Small intestine (tissue), 7 donors: ENCODE measurements at regions not wholly inside any gene's neighbourhood (a gene's known extent, or its start where the extent isn't known, plus 50 kb on each side); places are given as distances from the start of the nearest gene placed in this dataset.

ENCODE experiments used
- DNase-seq, 2 donors: peaks; one replicate each; pipeline versions ENCODE4 v3.0.0 to v3.0.0-alpha.2; 2013
- FAIRE-seq: peaks from 2 replicates; lab custom pipeline; 2012; peaks lifted over from hg19 to GRCh38; lab: Jason Lieb, UNC
- H3K27ac ChIP-seq, 3 donors: one replicate each; pipeline ENCODE4 v1.5.1; 2013; ENCODE audit warnings: low read length in 2 of 3, mild to moderate bottlenecking in 2 of 3, control low read depth in 1 of 3, inconsistent platforms in 1 of 3, low read depth in 1 of 3, moderate library complexity in 1 of 3
- H3K27me3 ChIP-seq, 3 donors: one replicate each; pipeline ENCODE4 v1.6.1; 2013; ENCODE audit warnings: low read length in 3 of 3, inconsistent platforms in 1 of 3; ENCODE audit not compliant: control insufficient read depth in 3 of 3, insufficient read depth in 3 of 3
- H3K36me3 ChIP-seq, 3 donors: one replicate each; pipeline ENCODE4 v1.6.1; 2013; ENCODE audit warnings: low read length in 3 of 3, inconsistent platforms in 1 of 3, low read depth in 1 of 3, mild to moderate bottlenecking in 1 of 3, moderate library complexity in 1 of 3; ENCODE audit not compliant: control insufficient read depth in 3 of 3, insufficient read depth in 2 of 3
- H3K4me1 ChIP-seq, 3 donors: one replicate each; pipeline ENCODE4 v1.6.1; 2013; ENCODE audit warnings: low read length in 2 of 3, inconsistent platforms in 1 of 3, low read depth in 1 of 3, mild to moderate bottlenecking in 1 of 3, moderate library complexity in 1 of 3; ENCODE audit not compliant: control insufficient read depth in 3 of 3, insufficient read depth in 2 of 3
- H3K4me3 ChIP-seq, 3 donors: one replicate each; pipeline ENCODE4 v1.5.1; 2013; ENCODE audit warnings: low read length in 3 of 3, control low read depth in 1 of 3, inconsistent platforms in 1 of 3, low read depth in 1 of 3, mild to moderate bottlenecking in 1 of 3, moderate library complexity in 1 of 3
- H3K9me3 ChIP-seq, 2 donors: one replicate each; pipeline ENCODE4 v1.6.1; 2013; ENCODE audit warnings: low read depth in 1 of 2, low read length in 1 of 2; ENCODE audit not compliant: control insufficient read depth in 2 of 2, insufficient read depth in 1 of 2
- WGBS, 3 donors: extraction: QIAGEN DNeasy Blood & Tissue Kit; methylation state at CpG; one replicate each; pipeline ENCODE4 v1.1.7; 2013; 5-methylcytosine and 5-hydroxymethylcytosine counted together
- donor health status: healthy with polysubstance abuse.
- donor health status: control.
- donor health status: control.
- donor health status: Bipolar disorder and iron deficiency.
- donor health status: healthy.

DNA sequence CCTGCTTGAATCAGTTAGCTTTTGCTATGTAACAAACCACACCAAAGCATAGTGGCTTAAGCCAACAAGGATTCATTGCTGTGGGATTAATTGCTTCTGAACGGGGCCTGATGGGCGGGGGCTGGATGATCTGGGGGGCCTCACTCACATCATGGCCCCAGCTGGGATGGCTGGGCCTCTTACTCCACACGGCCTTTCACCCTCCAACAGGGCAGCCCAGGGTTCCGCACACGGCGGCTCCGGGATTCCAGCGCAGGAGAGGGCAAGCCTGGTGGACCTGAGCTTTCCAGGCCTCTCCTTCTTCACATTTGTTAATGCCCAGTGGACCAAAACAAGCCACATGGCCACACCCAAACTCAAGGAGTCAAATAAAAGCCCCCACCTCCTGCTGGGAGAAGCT lies 86.3 kb upstream of the PHLPP1 start:
- Histone ChIP-seq H3K9me3 (no peaks in the 10 kb centered on the region), H3K4me1 (peaks cover 0 to 3% (median 0%) of the 10 kb centered on the region in 3 donors), H3K27me3 (peaks cover 0 to under 1% (median 0%) of the 10 kb centered on the region in 3 donors), H3K36me3 (no peaks in the 10 kb centered on the region), H3K27ac (no peak overlapping the region), H3K4me3 (no peak overlapping the region)
- WGBS, 3 donors = 89 to 98% (median 92%) methylated on average over 8 of the region's 8 CpGs
- DNase-seq (no peak), FAIRE-seq (no peak)

DNA sequence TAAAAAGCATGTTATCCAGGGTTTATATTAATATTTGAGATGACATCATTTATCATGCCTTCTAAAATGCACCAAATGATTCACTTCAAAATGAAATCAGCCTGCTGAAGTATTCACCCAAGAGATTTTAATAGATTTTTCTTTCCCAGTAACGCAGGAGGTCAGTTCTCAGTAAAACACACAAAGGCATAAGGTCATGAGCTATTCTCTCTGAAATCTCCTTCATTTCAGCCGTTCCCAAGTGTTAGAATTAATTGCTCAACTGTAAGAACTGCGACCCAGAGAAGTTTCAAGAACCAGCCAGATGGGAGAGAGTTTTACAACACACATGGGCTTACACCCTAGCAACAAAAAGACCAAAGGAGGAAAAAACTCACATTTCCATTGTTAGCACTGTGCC lies 84.2 kb upstream of the PHLPP1 start:
- no peaks in the 10 kb centered on the region for H3K9me3 ChIP-seq
- H3K27me3 ChIP-seq = peaks cover 0 to 2% (median 0%) of the 10 kb centered on the region in 3 donors
- WGBS, 3 donors = 58 to 70% (median 62%) methylated on average over 3 of the region's 3 CpGs
- FAIRE-seq = no peak
- H3K36me3 ChIP-seq = no peaks in the 10 kb centered on the region
- H3K27ac ChIP-seq = no peak overlapping the region
- DNase-seq = no peak
- no peak overlapping the region for H3K4me3 ChIP-seq
- H3K4me1 ChIP-seq = peaks cover 0 to 3% (median 0%) of the 10 kb centered on the region in 3 donors

DNA sequence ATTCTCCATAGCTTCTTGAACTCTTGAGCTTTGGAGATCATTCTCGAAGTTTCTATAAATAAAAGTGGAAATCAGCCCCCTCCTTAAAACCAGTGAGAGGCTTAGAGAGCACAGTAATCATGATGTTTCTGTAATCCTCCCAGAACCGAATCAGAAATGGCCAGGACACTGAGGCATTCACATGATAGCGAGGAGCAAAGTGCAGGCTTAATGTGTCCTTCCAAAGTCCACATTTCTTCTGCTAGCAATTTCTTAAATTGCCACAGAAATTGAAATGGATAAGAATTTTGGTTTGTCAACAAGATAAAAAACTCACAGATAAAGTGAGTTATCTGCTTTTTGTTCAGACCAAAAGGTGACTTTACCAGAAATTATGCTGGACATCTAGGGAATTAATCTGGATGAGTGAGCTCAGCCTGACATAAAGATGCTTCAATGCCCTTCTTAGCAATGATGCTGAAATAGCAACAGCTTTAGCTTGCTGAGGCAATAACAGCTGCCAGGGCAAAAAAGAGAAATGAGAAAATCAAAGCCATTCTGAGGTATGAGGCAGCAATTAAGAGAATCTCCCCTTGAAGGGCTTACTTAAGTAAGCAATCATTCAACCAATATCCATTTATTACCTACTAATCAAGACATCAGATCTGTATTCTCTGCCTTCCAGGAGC lies 82.4 kb upstream of the PHLPP1 start:
- peaks cover 0 to 3% (median 0%) of the 10 kb centered on the region in 3 donors for H3K4me1 ChIP-seq
- no peaks in the 10 kb centered on the region for H3K9me3 ChIP-seq
- no peak overlapping the region for H3K27ac ChIP-seq
- peaks cover 0 to 2% (median 0%) of the 10 kb centered on the region in 3 donors for H3K27me3 ChIP-seq
- DNase-seq (peak; percentile 59 to 74), FAIRE-seq (no peak)
- H3K4me3 ChIP-seq = no peak overlapping the region
- H3K36me3 ChIP-seq = no peaks in the 10 kb centered on the region
- 23 to 62% (median 38%) methylated on average over 3 of the region's 3 CpGs for WGBS, 3 donors

DNA sequence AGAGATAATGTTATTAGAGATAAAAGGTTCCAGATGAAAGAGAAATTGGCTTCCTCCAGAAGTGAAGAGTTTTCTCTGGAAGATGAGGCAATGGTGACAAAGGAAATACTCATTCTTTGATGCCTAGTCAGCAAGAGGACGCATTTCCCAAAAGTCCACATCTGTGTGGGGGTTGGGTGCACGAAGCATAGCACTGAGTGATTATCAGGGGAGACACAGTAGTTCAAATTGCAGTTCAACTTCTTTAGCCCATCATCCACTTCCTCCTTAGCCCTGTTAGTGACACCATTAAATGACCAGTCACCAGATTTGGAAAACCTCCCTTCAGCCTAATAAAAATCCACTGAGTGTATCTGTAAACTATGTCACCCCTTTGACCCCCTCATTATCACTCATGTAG lies 80.9 kb upstream of the PHLPP1 start:
- Histone ChIP-seq H3K27ac (no peak overlapping the region), H3K27me3 (peaks cover 0 to 2% (median 0%) of the 10 kb centered on the region in 3 donors), H3K36me3 (no peaks in the 10 kb centered on the region), H3K4me3 (no peak overlapping the region), H3K4me1 (peaks cover 0 to 3% (median 0%) of the 10 kb centered on the region in 3 donors), H3K9me3 (no peaks in the 10 kb centered on the region)
- FAIRE-seq (no peak), DNase-seq (no peak)
- WGBS, 3 donors = 75 to 81% (median 78%) methylated on average over 2 of the region's 2 CpGs

DNA sequence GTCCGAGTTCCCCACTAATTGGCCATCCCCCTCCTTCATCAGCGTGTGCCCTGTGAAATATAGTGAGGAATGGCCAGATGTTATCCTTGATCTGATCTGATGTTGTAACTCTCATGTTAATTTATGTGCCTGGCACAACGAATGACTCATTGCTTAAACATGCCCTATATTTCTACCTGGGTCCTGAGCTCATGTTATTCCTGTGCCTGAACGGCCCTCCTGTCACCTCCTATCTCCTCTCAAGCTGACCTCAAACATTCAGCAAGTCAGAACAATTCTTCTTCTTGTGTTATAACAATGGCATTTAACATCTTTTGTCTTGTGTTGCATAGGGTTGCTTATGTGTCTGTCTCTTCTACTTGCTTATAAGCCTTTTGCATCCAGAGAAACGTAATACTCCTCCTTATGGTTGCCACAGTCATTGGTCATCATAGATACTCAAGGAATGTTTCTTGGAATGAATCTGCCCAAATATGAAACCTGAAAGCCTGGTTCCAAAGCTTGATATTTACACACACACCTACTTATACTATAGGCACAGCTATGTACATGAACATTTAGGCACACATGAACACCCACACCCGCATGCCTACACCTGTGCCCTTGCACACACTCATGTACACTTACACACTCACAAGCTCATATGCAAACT lies 80.2 kb upstream of the PHLPP1 start:
- no peaks in the 10 kb centered on the region for H3K9me3 ChIP-seq
- WGBS, 3 donors = 46 to 65% (median 57%) methylated on average over 6 of the region's 6 CpGs

DNA sequence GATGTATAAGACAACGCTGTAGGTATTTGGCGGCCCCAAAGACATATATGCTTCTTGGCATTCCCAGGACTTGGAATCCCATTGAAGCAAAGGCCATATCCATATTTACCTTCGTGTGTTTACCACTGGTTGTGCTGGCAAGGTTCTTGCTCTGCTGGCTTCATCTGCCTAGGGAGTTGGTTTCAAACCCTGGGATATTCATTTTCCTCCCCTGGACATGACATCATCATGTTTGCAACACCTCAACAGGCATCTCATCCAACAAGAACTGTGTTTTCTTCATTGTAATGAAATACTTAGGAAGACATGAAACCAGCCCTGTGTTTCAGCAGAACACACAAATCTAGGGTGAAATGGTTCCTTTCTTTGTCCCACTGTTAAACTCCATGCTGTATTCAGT lies 77.9 kb upstream of the PHLPP1 start:
- no peak overlapping the region for H3K27ac ChIP-seq
- peaks cover 0 to 2% (median 0%) of the 10 kb centered on the region in 3 donors for H3K27me3 ChIP-seq
- H3K4me1 ChIP-seq = peaks cover 0 to 3% (median 0%) of the 10 kb centered on the region in 3 donors
- 73 to 90% (median 88%) methylated on average over 3 of the region's 3 CpGs for WGBS, 3 donors
- FAIRE-seq = no peak
- no peak overlapping the region for H3K4me3 ChIP-seq
- H3K9me3 ChIP-seq = no peaks in the 10 kb centered on the region
- H3K36me3 ChIP-seq = no peaks in the 10 kb centered on the region
- DNase-seq = no peak

More for the DNA sequence above, 80.2 kb upstream of the PHLPP1 start:
- Histone ChIP-seq H3K4me1 (peaks cover 0 to 3% (median 0%) of the 10 kb centered on the region in 3 donors), H3K27me3 (peaks cover 0 to 2% (median 0%) of the 10 kb centered on the region in 3 donors), H3K36me3 (no peaks in the 10 kb centered on the region), H3K4me3 (no peak overlapping the region), H3K27ac (no peak overlapping the region)
- FAIRE-seq (no peak), DNase-seq (peak in 1 of 2 donors; percentile 32)

DNA sequence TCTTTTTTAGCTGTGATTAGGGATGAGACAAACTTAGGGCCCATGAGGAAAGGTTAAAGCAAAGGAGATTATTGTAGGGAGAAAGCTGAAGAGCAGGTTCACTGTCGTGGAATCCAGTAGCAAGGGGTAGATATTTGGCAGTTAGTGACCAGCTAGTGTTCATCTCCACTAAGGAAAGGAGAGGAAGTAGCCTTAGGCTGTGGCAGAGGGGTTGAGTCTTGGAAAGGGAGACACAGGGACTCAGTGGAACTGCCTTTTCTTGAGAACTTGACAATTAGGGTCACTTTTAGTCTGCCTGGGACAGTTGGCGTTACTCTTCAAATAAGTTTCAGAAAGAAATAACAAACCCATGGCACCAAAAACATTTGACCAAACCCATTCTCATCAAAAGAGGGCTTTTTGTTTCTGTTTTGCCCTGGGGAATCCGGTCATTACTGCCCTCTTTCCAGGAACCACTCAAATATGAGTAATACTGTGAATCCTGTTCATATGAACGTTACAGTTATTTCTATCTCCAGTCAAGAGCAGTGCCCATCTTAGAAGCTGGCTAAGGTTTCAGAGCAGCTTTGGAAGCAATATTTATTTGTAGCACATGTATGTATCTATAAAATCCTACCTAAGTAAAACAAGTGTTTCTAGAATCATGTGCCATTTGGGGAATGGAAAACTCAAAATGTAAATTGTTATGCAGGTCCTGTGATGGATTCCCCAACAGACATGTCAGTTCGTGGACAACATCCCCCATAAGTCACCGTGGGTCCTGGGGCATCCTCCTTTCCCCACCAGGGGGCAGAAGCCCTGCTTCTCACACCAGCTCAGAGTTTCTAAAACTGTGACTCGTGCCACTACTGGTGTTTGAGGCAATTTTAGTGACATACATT lies 77.3 kb upstream of the PHLPP1 start:
- FAIRE-seq = no peak
- Histone ChIP-seq H3K4me3 (no peak overlapping the region), H3K9me3 (no peaks in the 10 kb centered on the region), H3K27ac (no peak overlapping the region), H3K36me3 (no peaks in the 10 kb centered on the region), H3K27me3 (peaks cover 0 to 2% (median 0%) of the 10 kb centered on the region in 3 donors), H3K4me1 (no peaks in the 10 kb centered on the region)
- 48 to 56% (median 51%) methylated on average over 7 of the region's 7 CpGs for WGBS, 3 donors
- peak in 1 of 2 donors; percentile 40 for DNase-seq

DNA sequence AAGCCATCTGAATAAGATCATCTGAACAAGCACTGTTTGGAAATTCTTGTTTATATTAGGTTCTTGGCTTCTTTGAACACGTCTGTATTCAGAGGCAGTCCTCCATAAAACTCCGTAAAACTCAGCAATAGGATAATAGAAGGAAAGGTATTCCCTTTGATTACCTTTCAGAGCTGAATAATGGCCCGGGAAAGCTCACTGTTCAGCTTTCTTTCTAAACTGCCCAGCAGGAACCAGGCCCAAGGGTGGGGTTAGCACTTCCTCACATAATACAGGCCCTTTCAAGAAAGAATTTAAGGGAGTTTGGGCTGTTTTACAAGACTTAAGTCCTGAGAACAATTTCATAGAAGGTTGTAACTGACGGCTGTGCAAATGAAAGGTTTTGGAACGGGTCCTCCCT lies 72.2 kb upstream of the PHLPP1 start:
- WGBS, 3 donors = 63 to 76% (median 73%) methylated on average over 5 of the region's 5 CpGs
- FAIRE-seq = no peak
- Histone ChIP-seq H3K9me3 (peaks cover 0 to 11% of the 10 kb centered on the region in 2 donors), H3K36me3 (no peaks in the 10 kb centered on the region), H3K27me3 (peaks cover 0 to 1% (median 0%) of the 10 kb centered on the region in 3 donors), H3K4me1 (no peaks in the 10 kb centered on the region), H3K27ac (no peak overlapping the region), H3K4me3 (no peak overlapping the region)
- no peak for DNase-seq
